Osteoblast (primary cell): ENCODE measurements at regions not wholly inside any gene's neighbourhood (a gene's known extent, or its start where the extent isn't known, plus 50 kb on each side); places are given as distances from the start of the nearest gene placed in this dataset.

ENCODE experiments used
- DNase-seq: peaks from one replicate; pipeline ENCODE4 v3.0.0; 2011; ENCODE audit warnings: low spot score, mixed read lengths; ENCODE audit not compliant: insufficient read length; ENCODE audit errors: missing footprints
- H2AFZ ChIP-seq: 2 replicates; pipeline ENCODE4 v1.6.0; 2011; ENCODE audit warnings: mild to moderate bottlenecking, low read length
- H3K27ac ChIP-seq: 2 replicates; pipeline ENCODE4 v1.5.1; 2011; ENCODE audit warnings: mild to moderate bottlenecking, low read depth, low read length, moderate library complexity
- H3K27me3 ChIP-seq: 2 replicates; pipeline ENCODE4 v1.6.0; 2012; ENCODE audit warnings: mild to moderate bottlenecking, control low read depth, inconsistent platforms, low read length, moderate library complexity; ENCODE audit not compliant: insufficient read depth
- H3K36me3 ChIP-seq: 2 replicates; pipeline ENCODE4 v1.5.1; 2011; ENCODE audit warnings: mild to moderate bottlenecking, low read length, control low read depth, moderate library complexity; ENCODE audit not compliant: insufficient read depth
- H3K4me1 ChIP-seq: 2 replicates; pipeline ENCODE4 v1.5.1; 2011; ENCODE audit warnings: mild to moderate bottlenecking, low read length, control low read depth, moderate library complexity; ENCODE audit not compliant: insufficient read depth
- H3K4me2 ChIP-seq: 2 replicates; pipeline ENCODE4 v1.6.0; 2011; ENCODE audit warnings: mild to moderate bottlenecking, low read length; ENCODE audit not compliant: insufficient read depth
- H3K4me3 ChIP-seq: fragments of 200-600 bp; sonication (generic); 3 replicates; pipeline ENCODE4 v1.5.1; 2012; ENCODE audit warnings: mild to moderate bottlenecking, low read length, inconsistent platforms; ENCODE audit not compliant: insufficient read depth
- H3K79me2 ChIP-seq: 2 replicates; pipeline ENCODE4 v1.6.0; 2012; ENCODE audit warnings: mild to moderate bottlenecking, low read length, control low read depth, inconsistent platforms; ENCODE audit not compliant: insufficient read depth
- H3K9me3 ChIP-seq: 2 replicates; pipeline ENCODE4 v1.5.1; 2011; ENCODE audit warnings: low read depth, low read length, control low read depth
- H4K20me1 ChIP-seq: 2 replicates; pipeline ENCODE4 v1.6.0; 2012; ENCODE audit warnings: mild to moderate bottlenecking, low read length, control low read depth; ENCODE audit not compliant: insufficient read depth
- CTCF ChIP-seq: IDR thresholded peaks from 2 replicates; pipeline ENCODE4 v1.5.1; 2011; ENCODE audit warnings: mild to moderate bottlenecking, low read depth, low read length, moderate library complexity; ENCODE audit errors: extremely low read depth

- Histone ChIP-seq H4K20me1 (no peaks in the 10 kb centered on the region), H3K4me3 (no peak overlapping the region), H3K9me3 (no peaks in the 10 kb centered on the region), H3K36me3 (no peaks in the 10 kb centered on the region), H3K27me3 (no peaks in the 10 kb centered on the region), H3K4me1 (no peaks in the 10 kb centered on the region), H2AFZ (no peak overlapping the region), H3K4me2 (no peak overlapping the region), H3K27ac (no peak overlapping the region), H3K79me2 (no peaks in the 10 kb centered on the region)
- no peak for DNase-seq
- TF ChIP-seq CTCF = no peak
Observed at GRCh38 chr3:154044671-154045070, 76.5 kb upstream of the ARHGEF26 start.

GRCh38 chr3:154050216-154050615 is 71.0 kb upstream of the ARHGEF26 start:
- no peaks in the 10 kb centered on the region for H4K20me1 ChIP-seq
- TF ChIP-seq CTCF = no peak
- no peak for DNase-seq
- H3K9me3 ChIP-seq = no peaks in the 10 kb centered on the region
- no peaks in the 10 kb centered on the region for H3K36me3 ChIP-seq
- no peak overlapping the region for H3K4me3 ChIP-seq
- no peak overlapping the region for H2AFZ ChIP-seq
- H3K4me1 ChIP-seq = no peaks in the 10 kb centered on the region
- no peaks in the 10 kb centered on the region for H3K27me3 ChIP-seq
- no peak overlapping the region for H3K4me2 ChIP-seq
- no peak overlapping the region for H3K27ac ChIP-seq
- H3K79me2 ChIP-seq = no peaks in the 10 kb centered on the region

DNA sequence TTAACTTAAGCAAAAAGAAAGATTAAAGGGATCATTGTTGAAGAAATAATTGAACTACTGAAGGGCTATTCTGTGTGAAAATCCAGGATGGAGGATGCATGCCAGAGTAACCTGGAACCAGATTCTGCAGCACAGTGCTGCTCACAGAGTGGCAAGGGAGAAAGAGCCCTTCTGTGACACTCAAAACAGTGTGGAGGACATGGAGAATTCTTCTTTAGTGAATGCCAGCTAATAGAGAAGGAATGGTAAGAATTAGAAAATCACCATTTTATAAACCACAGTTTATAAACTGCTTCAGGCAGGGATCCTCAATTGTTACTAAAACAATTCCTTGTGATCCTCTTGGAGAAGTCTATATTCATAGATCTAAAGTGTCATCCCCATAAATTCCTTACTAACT is 70.4 kb upstream of the ARHGEF26 start:
- H3K27ac ChIP-seq = no peak overlapping the region
- H2AFZ ChIP-seq = no peak overlapping the region
- no peaks in the 10 kb centered on the region for H3K9me3 ChIP-seq
- no peak overlapping the region for H3K4me3 ChIP-seq
- H3K4me2 ChIP-seq = no peak overlapping the region
- no peak for TF ChIP-seq CTCF
- H3K36me3 ChIP-seq = no peaks in the 10 kb centered on the region
- no peaks in the 10 kb centered on the region for H4K20me1 ChIP-seq
- no peak for DNase-seq
- no peaks in the 10 kb centered on the region for H3K27me3 ChIP-seq
- H3K79me2 ChIP-seq = no peaks in the 10 kb centered on the region
- H3K4me1 ChIP-seq = no peaks in the 10 kb centered on the region

DNA sequence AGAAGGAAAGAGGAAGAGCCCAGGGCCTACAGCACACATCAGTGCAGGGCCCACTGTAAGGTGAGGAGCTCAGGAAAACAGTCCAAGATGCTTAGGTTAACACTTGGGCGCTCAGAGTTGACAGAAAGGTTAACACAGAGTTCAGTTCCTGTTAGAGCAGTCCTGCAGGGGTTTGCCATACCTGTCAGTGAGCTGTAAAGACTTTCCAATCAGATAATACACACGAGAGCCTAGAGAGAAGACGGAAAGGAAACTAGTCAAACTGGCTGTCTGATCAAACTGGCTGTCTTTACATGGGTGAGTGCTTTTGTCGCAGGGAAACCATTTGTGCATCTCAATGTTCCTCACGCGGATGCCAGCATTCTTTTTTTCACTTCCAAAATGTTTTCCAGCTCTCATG is 61.4 kb upstream of the ARHGEF26 start:
- H3K4me2 ChIP-seq = no peak overlapping the region
- no peak overlapping the region for H2AFZ ChIP-seq
- H3K27ac ChIP-seq = no peak overlapping the region

More for the DNA sequence above, 61.4 kb upstream of the ARHGEF26 start:
- H3K36me3 ChIP-seq = no peaks in the 10 kb centered on the region
- H3K9me3 ChIP-seq = no peaks in the 10 kb centered on the region
- H3K4me1 ChIP-seq = no peaks in the 10 kb centered on the region
- no peak for TF ChIP-seq CTCF
- no peaks in the 10 kb centered on the region for H3K27me3 ChIP-seq
- no peak overlapping the region for H3K4me3 ChIP-seq
- no peak for DNase-seq
- no peaks in the 10 kb centered on the region for H3K79me2 ChIP-seq
- H4K20me1 ChIP-seq = no peaks in the 10 kb centered on the region
